ENCODE measurements at regions not wholly inside any gene's neighbourhood (a gene's known extent, or its start where the extent isn't known, plus 50 kb on each side); places are given as distances from the start of the nearest gene placed in this dataset.

GRCh38 chr7:85479918-85480643 is 293.2 kb upstream of the SEMA3D start (continued):
- TF ChIP-seq NR2F2 (IDR thresholded peaks at IDR 0.05) (no peak), HNF4G (IDR thresholded peaks at IDR 0.05) (no peak), ZBTB33 (IDR thresholded peaks at IDR 0.05) (no peak), TAF1 (conservative IDR thresholded peaks at IDR 0.05) (no peak)

- Histone ChIP-seq H3K9ac (ENCODE audit: low read depth in 1 of 2, low read length in 2 of 2) (no peak overlapping the region), H3K27me3 (ENCODE audit: control insufficient read depth in 4 of 4, insufficient read depth in 4 of 4, low read length in 3 of 4) (no peaks in the 10 kb centered on the region), H3K9me3 (ENCODE audit: control insufficient read depth in 4 of 4, low read length in 3 of 4) (no peaks in the 10 kb centered on the region), H3K4me1 (ENCODE audit: control insufficient read depth in 4 of 4, insufficient read depth in 4 of 4, low read length in 3 of 4) (no peaks in the 10 kb centered on the region), H3K4me3 (ENCODE audit: low read depth in 1 of 3, low read length in 3 of 3) (no peak overlapping the region), H3K36me3 (ENCODE audit: control insufficient read depth in 4 of 4, insufficient read depth in 3 of 4, low read depth in 1 of 4, low read length in 3 of 4) (no peaks in the 10 kb centered on the region), H3K27ac (ENCODE audit: low read depth in 1 of 2, low read length in 2 of 2) (no peak overlapping the region)
- 79% methylated on average over 5 of the region's 5 CpGs for WGBS
- TF ChIP-seq MAX (IDR thresholded peaks at IDR 0.05), result no peak
- TF ChIP-seq HNF4G (IDR thresholded peaks at IDR 0.05), result no peak
- no peak for TF ChIP-seq FOXA1 (IDR thresholded peaks at IDR 0.05)
- no peak for TF ChIP-seq EGR1 (IDR thresholded peaks at IDR 0.05; ENCODE audit: low read depth in 2 of 2)
- no peak for TF ChIP-seq TAF1 (conservative IDR thresholded peaks at IDR 0.05)
- no peak for TF ChIP-seq RXRA (IDR thresholded peaks at IDR 0.05)
- no peak for TF ChIP-seq YY1 (IDR thresholded peaks at IDR 0.05)
- TF ChIP-seq RAD21 (IDR thresholded peaks at IDR 0.05), result no peak
- no peak for TF ChIP-seq HNF4A (conservative IDR thresholded peaks at IDR 0.05)
- TF ChIP-seq ZBTB33 (IDR thresholded peaks at IDR 0.05), result no peak
- no peak for TF ChIP-seq REST (IDR thresholded peaks at IDR 0.05)
- no peak for TF ChIP-seq FOXA2 (IDR thresholded peaks at IDR 0.05)
- TF ChIP-seq GABPA (IDR thresholded peaks at IDR 0.05 in 1 of 2, conservative IDR thresholded peaks at IDR 0.05 in 1 of 2), result no peak
- no peak for TF ChIP-seq ATF3 (IDR thresholded peaks at IDR 0.05)
- no peak for TF ChIP-seq JUND (IDR thresholded peaks at IDR 0.05)
- no peak for TF ChIP-seq NR2F2 (IDR thresholded peaks at IDR 0.05)
- DNase-seq (ENCODE audit: low spot score), result no peak
Measured at GRCh38 chr7:85478530-85478929, 291.7 kb upstream of the SEMA3D start.

Measured in liver (tissue), 7 donors.